ENCODE measurements at regions not wholly inside any gene's neighbourhood (a gene's known extent, or its start where the extent isn't known, plus 50 kb on each side); places are given as distances from the start of the nearest gene placed in this dataset.
A peak's percentile ranks its signal among the peaks of the same experiment; 100 is the strongest.
"Not testable (repeated sequence)": the region's sequence is repeated elsewhere in the genome, so short reads cannot be mapped to it uniquely, and the experiment has no call there.

DNA sequence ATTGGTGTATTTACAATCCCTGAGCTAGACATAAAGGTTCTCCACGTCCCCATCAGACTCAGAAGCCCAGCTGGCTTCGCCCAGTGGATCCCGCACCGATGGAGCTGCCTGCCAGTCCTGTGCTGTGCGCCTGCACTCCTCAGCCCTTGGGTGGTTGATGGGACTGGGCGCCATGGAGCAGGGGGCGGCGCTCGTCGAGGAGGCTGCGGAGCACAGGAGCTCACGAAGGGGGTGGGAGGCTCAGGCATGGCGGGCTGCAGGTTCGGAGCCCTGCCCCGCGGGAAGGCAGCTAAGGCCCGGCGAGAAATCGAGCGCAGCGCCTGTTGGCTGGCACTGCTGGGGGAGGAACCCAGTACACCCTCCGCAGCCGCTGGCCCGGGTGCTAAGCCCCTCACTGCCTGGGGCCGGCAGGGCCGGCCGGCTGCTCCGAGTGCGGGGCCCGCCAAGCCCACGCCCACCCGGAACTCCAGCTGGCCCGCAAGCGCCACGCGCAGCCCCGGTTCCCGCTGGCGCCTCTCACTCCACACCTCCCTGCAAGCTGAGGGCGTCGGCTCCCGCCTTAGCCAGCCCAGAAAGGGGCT is 113.8 kb upstream of the PAPPA2 start:
- H3K9ac ChIP-seq (ENCODE audit: insufficient read depth in 1 of 2, low read depth in 2 of 2, low read length in 2 of 2); H3K36me3 ChIP-seq (ENCODE audit: control insufficient read depth, insufficient read depth, low read length); BruUV-seq (replicated peaks); CTCF ChIA-PET (ENCODE audit: low intra/inter-chr PET ratio); FAIRE-seq; H3K9me3 ChIP-seq (replicated peaks; ENCODE audit: control insufficient read depth, insufficient read depth, low read depth, low read length); DNase-seq (ENCODE audit: extremely low read depth in 1 of 4, low spot score in 3 of 4); H3K4me2 ChIP-seq (ENCODE audit: insufficient read depth, low read length); intact Hi-C loops (cut with micrococcal nuclease); H3K4me3 ChIP-seq; H3K79me2 ChIP-seq (ENCODE audit: control insufficient read depth, insufficient read depth, low read length); H4K20me1 ChIP-seq (replicated peaks; ENCODE audit: control insufficient read depth, insufficient read depth, low read length); H3K27me3 ChIP-seq (ENCODE audit: control insufficient read depth in 2 of 2, insufficient read depth in 2 of 2, low read length in 2 of 2); in situ Hi-C loops (cut with MboI); H3K9me1 ChIP-seq (ENCODE audit: control insufficient read depth, insufficient read depth, low read length); H3K27ac ChIP-seq (ENCODE audit: extremely low read depth, low read depth, low read length); H3K4me1 ChIP-seq (replicated peaks in 1 of 2; ENCODE audit: control insufficient read depth in 2 of 2, insufficient read depth in 2 of 2, low read length in 2 of 2): not testable (repeated sequence)
- H2AFZ ChIP-seq (ENCODE audit: low read depth, low read length): peak overlapping the region; percentile 51; the same call in 1 of the 2 replicates
- 0 out of 2 replicates have a peak, but pooled peaks have one; percentile 21 for TF ChIP-seq POLR2G (IDR thresholded peaks at IDR 0.05; ENCODE audit: low read depth, low read length)
- WGBS (ENCODE audit: insufficient coverage, low coverage, missing lambda C conversion rate): 3% methylated on average over 32 of the region's 42 CpGs
- POLR2A ChIA-PET: interaction anchor here (0.6 kb wide), 1 partner anchor 141 kb away, joined by 3 read pairs; no protein-coding TSS in a partner anchor
- peak; percentile 64 for ATAC-seq

GRCh38 chr1:176341656-176342055 is 121.3 kb upstream of the PAPPA2 start:
- H3K9me3 ChIP-seq (replicated peaks; ENCODE audit: control insufficient read depth, insufficient read depth, low read depth, low read length): no peaks in the 10 kb centered on the region
- TF ChIP-seq CHD7 (IDR thresholded peaks at IDR 0.05; ENCODE audit: low read depth, low read length): no peak
- TF ChIP-seq PURB (CRISPR knock-in tag; IDR thresholded peaks at IDR 0.05; ENCODE audit: low read depth): no peak
- TF ChIP-seq ESRRB (CRISPR knock-in tag; IDR thresholded peaks at IDR 0.05; ENCODE audit: borderline replicate concordance): no peak

More at GRCh38 chr1:176341656-176342055, 121.3 kb upstream of the PAPPA2 start:
- intact Hi-C loops (cut with micrococcal nuclease): no loop called here
- CTCF ChIA-PET (ENCODE audit: low intra/inter-chr PET ratio): no interaction called here
- H3K27ac ChIP-seq (ENCODE audit: extremely low read depth, low read depth, low read length): no peak overlapping the region
- 0% methylated on average over 3 of the region's 3 CpGs for WGBS (ENCODE audit: insufficient coverage, low coverage, missing lambda C conversion rate)
- in situ Hi-C loops (cut with MboI): no loop called here
- no peak overlapping the region for H2AFZ ChIP-seq (ENCODE audit: low read depth, low read length)
- ATAC-seq (no peak), FAIRE-seq (no peak), DNase-seq (ENCODE audit: extremely low read depth in 1 of 4, low spot score in 3 of 4) (no peak)
- H3K9ac ChIP-seq (ENCODE audit: insufficient read depth in 1 of 2, low read depth in 2 of 2, low read length in 2 of 2): no peak overlapping the region
- no peak overlapping the region for H3K4me3 ChIP-seq
- H3K4me2 ChIP-seq (ENCODE audit: insufficient read depth, low read length): no peak overlapping the region
- POLR2A ChIA-PET: no interaction called here
- H3K4me1 ChIP-seq (replicated peaks in 1 of 2; ENCODE audit: control insufficient read depth in 2 of 2, insufficient read depth in 2 of 2, low read length in 2 of 2): no peaks in the 10 kb centered on the region
- no peaks in the 10 kb centered on the region for H4K20me1 ChIP-seq (replicated peaks; ENCODE audit: control insufficient read depth, insufficient read depth, low read length)
- H3K36me3 ChIP-seq (ENCODE audit: control insufficient read depth, insufficient read depth, low read length): no peaks in the 10 kb centered on the region
- H3K27me3 ChIP-seq (ENCODE audit: control insufficient read depth in 2 of 2, insufficient read depth in 2 of 2, low read length in 2 of 2): no peaks in the 10 kb centered on the region
- H3K79me2 ChIP-seq (ENCODE audit: control insufficient read depth, insufficient read depth, low read length): no peaks in the 10 kb centered on the region
- BruUV-seq (replicated peaks): no TSS peak
- no peaks in the 10 kb centered on the region for H3K9me1 ChIP-seq (ENCODE audit: control insufficient read depth, insufficient read depth, low read length)
